GM12875 (cell line): ENCODE measurements at regions not wholly inside any gene's neighbourhood (a gene's known extent, or its start where the extent isn't known, plus 50 kb on each side); places are given as distances from the start of the nearest gene placed in this dataset.

ENCODE experiments used
- H3K4me3 ChIP-seq: one replicate; pipeline ENCODE4 v1.5.1; 2011; ENCODE audit warnings: low read depth, low read length, control low read depth
- CTCF ChIP-seq: IDR thresholded peaks from 2 replicates; pipeline ENCODE4 v1.5.1; 2011; ENCODE audit warnings: low read depth, mild to moderate bottlenecking, control low read depth, inconsistent platforms, low read length, moderate library complexity, borderline replicate concordance; ENCODE audit not compliant: insufficient read depth

- no peak overlapping the region for H3K4me3 ChIP-seq
- TF ChIP-seq CTCF: no peak
Observed at GRCh38 chr4:117654079-117654478, 380.2 kb upstream of the NDST3 start.

- TF ChIP-seq CTCF: no peak
- H3K4me3 ChIP-seq: no peak overlapping the region
Observed at GRCh38 chr4:117660668-117661067, 373.6 kb upstream of the NDST3 start.

DNA sequence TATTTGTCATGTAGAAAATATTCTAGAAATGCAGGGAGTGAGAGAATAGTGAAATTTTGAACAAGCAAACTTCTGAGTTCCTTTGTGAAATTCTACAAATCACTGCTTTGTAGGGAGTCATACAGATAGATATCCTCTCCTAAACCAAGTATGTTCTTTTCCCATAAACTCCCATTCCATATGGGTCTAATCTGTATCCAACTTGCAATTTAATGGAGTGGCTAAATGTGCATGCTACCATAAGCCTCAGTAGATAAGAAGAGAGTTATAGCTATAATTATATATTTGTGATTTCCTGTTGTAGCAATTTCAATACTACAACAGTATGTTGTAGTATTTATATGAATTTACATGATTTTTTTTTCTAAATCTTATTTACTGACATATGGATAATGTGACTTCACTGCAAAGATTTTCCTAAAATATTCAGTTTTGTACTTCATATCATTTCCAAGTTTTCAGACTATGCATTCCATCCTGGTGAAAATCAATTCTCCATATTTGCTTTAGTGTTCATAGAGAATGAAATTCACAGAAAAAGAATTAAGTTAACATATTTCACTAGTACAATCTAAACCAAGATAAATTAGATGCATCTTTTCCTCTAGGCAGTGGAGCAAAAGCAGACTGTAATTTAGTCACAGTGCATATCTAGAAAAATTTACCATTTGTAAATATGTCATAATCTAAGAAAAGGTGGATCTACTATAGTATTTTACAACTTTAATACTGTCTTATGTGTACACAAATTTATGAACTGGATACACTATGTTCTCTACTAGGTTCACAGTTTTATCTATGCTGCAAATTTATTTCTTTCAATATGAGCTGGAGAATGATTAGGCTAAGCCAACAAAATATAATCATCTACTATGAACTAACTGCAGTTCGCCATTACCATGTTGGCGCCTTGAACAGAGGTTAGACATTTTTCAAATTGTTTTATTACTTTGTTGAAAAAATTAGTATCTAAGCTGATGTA lies 372.9 kb upstream of the NDST3 start:
- H3K4me3 ChIP-seq: no peak overlapping the region
- TF ChIP-seq CTCF: no peak

- TF ChIP-seq CTCF: no peak
- no peak overlapping the region for H3K4me3 ChIP-seq
Observed at GRCh38 chr4:117664706-117665444, 369.4 kb upstream of the NDST3 start.

DNA sequence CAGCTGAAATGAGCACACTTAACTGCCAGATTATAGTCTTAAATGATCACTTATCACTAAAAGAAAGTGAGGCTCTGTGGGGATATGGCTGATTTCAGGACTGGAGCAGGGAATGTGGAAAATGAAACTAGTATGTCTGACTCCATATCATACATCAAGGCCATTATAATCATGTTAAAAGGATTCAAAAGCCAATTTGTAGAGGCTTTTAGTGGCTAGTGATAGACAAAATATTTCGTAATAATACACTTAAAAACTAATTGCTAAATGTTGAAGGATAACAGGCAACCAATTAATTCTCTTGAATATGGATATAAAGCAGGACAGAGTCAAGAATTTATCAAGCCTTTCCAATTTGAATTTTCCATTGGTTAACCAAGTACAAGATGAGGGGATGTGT lies 358.1 kb upstream of the NDST3 start:
- TF ChIP-seq CTCF: no peak
- H3K4me3 ChIP-seq: no peak overlapping the region

DNA sequence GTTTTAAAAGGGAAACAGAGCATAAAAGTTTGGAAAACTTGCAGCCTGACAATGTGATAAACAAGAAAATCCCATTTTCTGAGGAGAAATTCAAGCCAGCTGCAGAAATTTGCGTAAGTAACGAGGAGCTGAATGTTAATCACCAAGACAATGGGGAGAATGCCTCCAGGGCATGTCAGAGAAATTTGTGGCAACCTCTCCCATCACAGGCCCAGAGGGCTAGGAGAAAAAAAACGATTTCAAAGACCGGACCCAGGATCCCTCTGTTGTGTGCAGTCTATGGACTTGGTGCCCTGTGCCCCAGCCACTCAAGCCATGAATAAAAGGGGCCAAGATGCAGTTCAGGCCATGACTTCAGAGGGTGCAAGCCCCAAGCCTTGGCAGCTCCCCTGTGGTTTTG lies 355.4 kb upstream of the NDST3 start:
- H3K4me3 ChIP-seq: no peak overlapping the region

More for the DNA sequence above, 355.4 kb upstream of the NDST3 start:
- TF ChIP-seq CTCF: no peak
